GM12878 (cell line): ENCODE measurements at regions not wholly inside any gene's neighbourhood (a gene's known extent, or its start where the extent isn't known, plus 50 kb on each side); places are given as distances from the start of the nearest gene placed in this dataset.

ENCODE experiments used
- ATAC-seq: fragments of 200-7000 bp; cut with Tn5 transposase; 3 replicates; pipeline ENCODE4 v1.9.1; 2020; ENCODE audit warnings: mild to moderate bottlenecking, moderate library complexity
- BruUV-seq: library from RNA; stranded (reverse); fragments of 400-500 nt; replicated peaks from 2 replicates; lab custom pipeline; 2021; lab: Mats Ljungman, UMichigan
- CTCF ChIA-PET: fragments of 300-600 bp; sonication (Branson Sonifier 250); formaldehyde crosslinking; extraction: SDS; loops from one replicate; lab custom pipeline; 2021; ENCODE audit warnings: inconsistent platforms; lab: Yijun Ruan, JAX
- POLR2A ChIA-PET: fragments of 350-600 bp; formaldehyde crosslinking; extraction: SDS; loops from one replicate; lab custom pipeline; 2021; ENCODE audit warnings: inconsistent platforms; lab: Charles Lee
- RAD21 ChIA-PET: fragments of 300-600 bp; sonication (Branson Sonifier 250); formaldehyde crosslinking; loops from one replicate; lab custom pipeline; 2023; ENCODE audit warnings: antibody characterized with exemption; ENCODE audit not compliant: unreplicated experiment; lab: Charles Lee
- SMC1A ChIA-PET: fragments of 300-600 bp; sonication (Branson Sonifier 250); formaldehyde crosslinking; loops from one replicate; lab custom pipeline; 2023; ENCODE audit not compliant: unreplicated experiment, uncharacterized antibody; lab: Charles Lee
- DNase-seq: peaks from one replicate; pipeline ENCODE4 v3.0.0-alpha.2; 2011; ENCODE audit warnings: low read depth, low spot score
- FAIRE-seq: peaks from 3 replicates; lab custom pipeline; 2011; peaks lifted over from hg19 to GRCh38; lab: Jason Lieb, UNC
- H2AFZ ChIP-seq: 2 replicates; pipeline ENCODE4 v1.6.0; 2011; ENCODE audit warnings: low read depth, low read length, control low read depth; ENCODE audit not compliant: control insufficient read depth
- H3K27ac ChIP-seq: 2 replicates; pipeline ENCODE4 v1.5.1; 2011; ENCODE audit warnings: control low read depth; ENCODE audit not compliant: control insufficient read depth, insufficient read depth
- H3K27me3 ChIP-seq, 2 experiments: replicated peaks in 1 of 2; 2 replicates each; pipeline versions ENCODE4 v1.6.0 to v1.6.1; 2011; ENCODE audit warnings: low read length in 1 of 2; ENCODE audit not compliant: control insufficient read depth in 2 of 2, insufficient read depth in 2 of 2
- H3K36me3 ChIP-seq, 2 experiments: 2 replicates each; pipeline ENCODE4 v1.5.1; 2011; ENCODE audit warnings: low read length in 1 of 2; ENCODE audit not compliant: control insufficient read depth in 2 of 2, insufficient read depth in 2 of 2
- H3K4me1 ChIP-seq: 2 replicates; pipeline ENCODE4 v1.6.1; 2011; ENCODE audit warnings: mild to moderate bottlenecking, low read length, moderate library complexity, mixed read lengths; ENCODE audit not compliant: control insufficient read depth, insufficient read depth
- H3K4me2 ChIP-seq: 2 replicates; pipeline ENCODE4 v1.6.0; 2011; ENCODE audit warnings: control low read depth; ENCODE audit not compliant: control insufficient read depth, insufficient read depth
- H3K4me3 ChIP-seq: fragments of 200-600 bp; sonication (generic); 2 replicates; pipeline ENCODE4 v1.5.1; 2016
- H3K79me2 ChIP-seq: 2 replicates; pipeline ENCODE4 v1.6.0; 2011; ENCODE audit warnings: low read length; ENCODE audit not compliant: control insufficient read depth, insufficient read depth
- H3K9ac ChIP-seq: 2 replicates; pipeline ENCODE4 v1.8.0; 2011; ENCODE audit warnings: low read length, control low read depth, mixed read lengths; ENCODE audit not compliant: control insufficient read depth, insufficient read depth
- H3K9me3 ChIP-seq: replicated peaks from 3 replicates; pipeline ENCODE4 v1.5.1; 2011; ENCODE audit warnings: mild to moderate bottlenecking, low read length; ENCODE audit not compliant: control insufficient read depth, insufficient read depth
- H4K20me1 ChIP-seq: 2 replicates; pipeline ENCODE4 v1.6.0; 2011; ENCODE audit not compliant: control insufficient read depth, insufficient read depth
- CBX3 ChIP-seq: fragments of 200-600 bp; sonication (generic); IDR thresholded peaks from 2 replicates; pipeline ENCODE4 v1.6.1; 2016; ENCODE audit warnings: low read depth, borderline replicate concordance
- CEBPB ChIP-seq, 2 experiments: fragments of 150-350 bp in 1 of 2; IDR thresholded peaks; 2 replicates each; pipeline ENCODE4 v1.6.1; 2012 to 2014; ENCODE audit warnings: low read depth in 2 of 2, low read length in 2 of 2, borderline replicate concordance in 1 of 2, inconsistent platforms in 1 of 2
- EGR1 ChIP-seq, 2 experiments: IDR thresholded peaks; 1 replicate in 1 of 2; 2 replicates in 1 of 2; pipeline ENCODE4 v1.6.1; 2011 to 2012; ENCODE audit warnings: low read depth in 2 of 2, low read length in 2 of 2, borderline replicate concordance in 1 of 2, mild to moderate bottlenecking in 1 of 2, moderate library complexity in 1 of 2
- FOXM1 ChIP-seq: IDR thresholded peaks from 2 replicates; pipeline ENCODE4 v1.6.1; 2012; ENCODE audit warnings: low read depth, mild to moderate bottlenecking, inconsistent platforms, low read length, moderate library complexity
- GABPA ChIP-seq: IDR thresholded peaks from 2 replicates; pipeline ENCODE4 v1.6.1; 2014; ENCODE audit warnings: antibody characterized with exemption, low read depth, mild to moderate bottlenecking, inconsistent platforms
- GATAD2B ChIP-seq: fragments of 450-650 bp; conservative IDR thresholded peaks from 2 replicates; pipeline ENCODE4 v1.6.1; 2017; ENCODE audit warnings: low read depth, mild to moderate bottlenecking, moderate library complexity
- HDAC2 ChIP-seq: fragments of 200-600 bp; sonication (generic); IDR thresholded peaks from 2 replicates; pipeline ENCODE4 v1.6.1; 2017
- IKZF2 ChIP-seq, 2 experiments: fragments of 450-650 bp; IDR thresholded peaks; 2 replicates each; pipeline ENCODE4 v1.6.1; 2017; ENCODE audit warnings: mild to moderate bottlenecking in 2 of 2, moderate library complexity in 2 of 2
- NR2F1 ChIP-seq: fragments of 450-650 bp; conservative IDR thresholded peaks from 2 replicates; pipeline ENCODE4 v1.6.1; 2017; ENCODE audit warnings: mild to moderate bottlenecking
- NRF1 ChIP-seq: conservative IDR thresholded peaks from 2 replicates; pipeline ENCODE4 v1.6.1; 2011; ENCODE audit warnings: mild to moderate bottlenecking, low read depth, low read length, improper control_type of control experiment
- PAX5 ChIP-seq: IDR thresholded peaks from 2 replicates; pipeline ENCODE4 v1.6.1; 2011; ENCODE audit warnings: low read depth, low read length, borderline replicate concordance
- PML ChIP-seq: IDR thresholded peaks from 2 replicates; pipeline ENCODE4 v1.6.1; 2012; ENCODE audit warnings: low read length, inconsistent platforms
- POLR2A ChIP-seq: IDR thresholded peaks from 2 replicates; pipeline ENCODE4 v1.6.1; 2011; ENCODE audit warnings: low read depth, mild to moderate bottlenecking, low read length
- RUNX3 ChIP-seq: IDR thresholded peaks from 2 replicates; pipeline ENCODE4 v1.6.1; 2012; ENCODE audit warnings: low read length, inconsistent platforms
- SMAD5 ChIP-seq: IDR thresholded peaks from 2 replicates; pipeline ENCODE4 v1.6.1; 2016; ENCODE audit warnings: antibody characterized with exemption, low read depth
- YY1 ChIP-seq: IDR thresholded peaks from 2 replicates; pipeline ENCODE4 v1.6.1; 2011; ENCODE audit warnings: low read depth, mild to moderate bottlenecking, low read length
- ZNF24 ChIP-seq: fragments of 450-650 bp; IDR thresholded peaks from 2 replicates; pipeline ENCODE4 v1.6.1; 2017; ENCODE audit warnings: antibody characterized with exemption, mild to moderate bottlenecking
- in situ Hi-C: fragments of 300-500 bp; cut with MboI; formaldehyde crosslinking; loops from 9 replicates; pipeline ENCODE4 v1.14.3; 2018; ENCODE audit warnings: mixed read lengths
- intact Hi-C: fragments of 100-400 bp; cut with micrococcal nuclease; formaldehyde crosslinking; loops from one replicate; pipeline ENCODE4 v1.14.2; 2022; ENCODE audit not compliant: unreplicated experiment
- TF ChIP-seq, protein P1 (sequence below): fragments of 450-650 bp; IDR thresholded peaks from 2 replicates; pipeline ENCODE4 v1.6.1; 2017; ENCODE audit warnings: mild to moderate bottlenecking
- TF ChIP-seq, protein P2 (sequence below): fragments of 450-650 bp; IDR thresholded peaks from 2 replicates; pipeline ENCODE4 v1.6.1; 2018; ENCODE audit warnings: mild to moderate bottlenecking, low read depth, moderate library complexity; ENCODE audit not compliant: partially characterized antibody

DNA sequence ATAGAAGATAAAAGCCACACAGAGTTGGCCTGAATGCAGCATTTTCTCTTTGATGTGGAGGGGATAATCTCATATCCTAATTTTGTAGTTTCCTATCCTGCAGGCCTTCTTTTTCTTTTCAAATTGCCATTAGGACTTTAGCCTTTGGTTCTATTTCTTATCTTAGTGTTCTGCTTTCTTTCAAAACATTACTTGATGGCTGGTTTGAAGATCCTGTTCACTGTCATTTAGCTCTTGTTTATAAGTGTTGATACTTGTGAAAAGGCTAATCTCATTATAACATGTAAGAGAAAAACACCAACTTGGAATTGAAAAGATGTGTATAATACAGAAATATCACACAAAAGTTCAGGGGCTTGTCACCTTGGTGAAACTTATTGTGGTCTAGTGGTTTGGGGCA lies 54.6 kb upstream of the PKIB start:
- H3K27ac ChIP-seq = no peak overlapping the region
- H3K79me2 ChIP-seq = no peaks in the 10 kb centered on the region
- no peaks in the 10 kb centered on the region for H3K4me1 ChIP-seq
- H3K4me2 ChIP-seq = no peak overlapping the region
- RAD21 ChIA-PET = no interaction called here
- H2AFZ ChIP-seq = no peak overlapping the region
- in situ Hi-C loops = no loop called here
- POLR2A ChIA-PET = no interaction called here
- no peak overlapping the region for H3K9ac ChIP-seq
- no peak for DNase-seq
- ATAC-seq = no peak
- FAIRE-seq = no peak
- no TSS peak for BruUV-seq
- CTCF ChIA-PET = no interaction called here
- intact Hi-C loops = no loop called here
- no peak for TF ChIP-seq SMAD5
- no peak for TF ChIP-seq HDAC2
- no peak for TF ChIP-seq FOXM1
- TF ChIP-seq GATAD2B = no peak
- TF ChIP-seq GABPA = no peak
- no peak for TF ChIP-seq CEBPB (IDR thresholded peaks at IDR 0.05; ENCODE audit: borderline replicate concordance in 1 of 2, low read depth in 2 of 2, low read length in 2 of 2)
- no peak for TF ChIP-seq ZNF24
- no peak for TF ChIP-seq POLR2A
- TF ChIP-seq YY1 = no peak
- TF ChIP-seq, protein P1, sequence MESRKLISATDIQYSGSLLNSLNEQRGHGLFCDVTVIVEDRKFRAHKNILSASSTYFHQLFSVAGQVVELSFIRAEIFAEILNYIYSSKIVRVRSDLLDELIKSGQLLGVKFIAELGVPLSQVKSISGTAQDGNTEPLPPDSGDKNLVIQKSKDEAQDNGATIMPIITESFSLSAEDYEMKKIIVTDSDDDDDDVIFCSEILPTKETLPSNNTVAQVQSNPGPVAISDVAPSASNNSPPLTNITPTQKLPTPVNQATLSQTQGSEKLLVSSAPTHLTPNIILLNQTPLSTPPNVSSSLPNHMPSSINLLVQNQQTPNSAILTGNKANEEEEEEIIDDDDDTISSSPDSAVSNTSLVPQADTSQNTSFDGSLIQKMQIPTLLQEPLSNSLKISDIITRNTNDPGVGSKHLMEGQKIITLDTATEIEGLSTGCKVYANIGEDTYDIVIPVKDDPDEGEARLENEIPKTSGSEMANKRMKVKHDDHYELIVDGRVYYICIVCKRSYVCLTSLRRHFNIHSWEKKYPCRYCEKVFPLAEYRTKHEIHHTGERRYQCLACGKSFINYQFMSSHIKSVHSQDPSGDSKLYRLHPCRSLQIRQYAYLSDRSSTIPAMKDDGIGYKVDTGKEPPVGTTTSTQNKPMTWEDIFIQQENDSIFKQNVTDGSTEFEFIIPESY = no peak
- TF ChIP-seq PAX5 = no peak
- no peak for TF ChIP-seq PML
- no peak for TF ChIP-seq NR2F1
- TF ChIP-seq NRF1 = no peak
- no peak for TF ChIP-seq IKZF2 (IDR thresholded peaks at IDR 0.05)
- TF ChIP-seq RUNX3 = no peak
- TF ChIP-seq, protein P2, sequence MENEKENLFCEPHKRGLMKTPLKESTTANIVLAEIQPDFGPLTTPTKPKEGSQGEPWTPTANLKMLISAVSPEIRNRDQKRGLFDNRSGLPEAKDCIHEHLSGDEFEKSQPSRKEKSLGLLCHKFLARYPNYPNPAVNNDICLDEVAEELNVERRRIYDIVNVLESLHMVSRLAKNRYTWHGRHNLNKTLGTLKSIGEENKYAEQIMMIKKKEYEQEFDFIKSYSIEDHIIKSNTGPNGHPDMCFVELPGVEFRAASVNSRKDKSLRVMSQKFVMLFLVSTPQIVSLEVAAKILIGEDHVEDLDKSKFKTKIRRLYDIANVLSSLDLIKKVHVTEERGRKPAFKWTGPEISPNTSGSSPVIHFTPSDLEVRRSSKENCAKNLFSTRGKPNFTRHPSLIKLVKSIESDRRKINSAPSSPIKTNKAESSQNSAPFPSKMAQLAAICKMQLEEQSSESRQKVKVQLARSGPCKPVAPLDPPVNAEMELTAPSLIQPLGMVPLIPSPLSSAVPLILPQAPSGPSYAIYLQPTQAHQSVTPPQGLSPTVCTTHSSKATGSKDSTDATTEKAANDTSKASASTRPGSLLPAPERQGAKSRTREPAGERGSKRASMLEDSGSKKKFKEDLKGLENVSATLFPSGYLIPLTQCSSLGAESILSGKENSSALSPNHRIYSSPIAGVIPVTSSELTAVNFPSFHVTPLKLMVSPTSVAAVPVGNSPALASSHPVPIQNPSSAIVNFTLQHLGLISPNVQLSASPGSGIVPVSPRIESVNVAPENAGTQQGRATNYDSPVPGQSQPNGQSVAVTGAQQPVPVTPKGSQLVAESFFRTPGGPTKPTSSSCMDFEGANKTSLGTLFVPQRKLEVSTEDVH = no peak
- no peak for TF ChIP-seq EGR1 (IDR thresholded peaks at IDR 0.05; ENCODE audit: borderline replicate concordance in 1 of 2, low read depth in 2 of 2, low read length in 2 of 2)
- no peak for TF ChIP-seq CBX3
- TF ChIP-seq, all 136 proteins: peak for 0
- no peaks in the 10 kb centered on the region for H4K20me1 ChIP-seq
- H3K4me3 ChIP-seq = no peak overlapping the region
- SMC1A ChIA-PET = no interaction called here
- H3K27me3 ChIP-seq = no peaks in the 10 kb centered on the region
- no peaks in the 10 kb centered on the region for H3K36me3 ChIP-seq
- no peaks in the 10 kb centered on the region for H3K9me3 ChIP-seq
